Stimulated activated memory B cell treated with anti-CD40 and anti-IgM and Interleukin-4, amounts not matched to agents 10 μg/mL and 1 μg/mL and 100 μg/mL, for 72 hours (primary cell): ENCODE measurements at regions not wholly inside any gene's neighbourhood (a gene's known extent, or its start where the extent isn't known, plus 50 kb on each side); places are given as distances from the start of the nearest gene placed in this dataset.
"Not testable (repeated sequence)": the region's sequence is repeated elsewhere in the genome, so short reads cannot be mapped to it uniquely, and the experiment has no call there.

ENCODE experiments used
- ATAC-seq: fragments of 150-1000 bp; cut with Tn5 transposase; 2 replicates; pipeline ENCODE4 v1.10.0; 2021
- H3K27ac Mint-ChIP-seq: one replicate; pipeline ENCODE4 v1.8.0; 2022; ENCODE audit warnings: mild to moderate bottlenecking, mixed read lengths
- H3K27me3 Mint-ChIP-seq: one replicate; pipeline ENCODE4 v1.8.0; 2022; ENCODE audit warnings: mixed read lengths
- H3K36me3 Mint-ChIP-seq: one replicate; pipeline ENCODE4 v1.8.0; 2022; ENCODE audit warnings: mixed read lengths
- H3K4me1 Mint-ChIP-seq: one replicate; pipeline ENCODE4 v1.8.0; 2022; ENCODE audit warnings: mixed read lengths
- H3K4me3 Mint-ChIP-seq: one replicate; pipeline ENCODE4 v1.8.0; 2022; ENCODE audit warnings: mild to moderate bottlenecking, moderate library complexity, mixed read lengths
- H3K9me3 Mint-ChIP-seq: one replicate; pipeline ENCODE4 v1.8.0; 2022; ENCODE audit warnings: mixed read lengths

DNA sequence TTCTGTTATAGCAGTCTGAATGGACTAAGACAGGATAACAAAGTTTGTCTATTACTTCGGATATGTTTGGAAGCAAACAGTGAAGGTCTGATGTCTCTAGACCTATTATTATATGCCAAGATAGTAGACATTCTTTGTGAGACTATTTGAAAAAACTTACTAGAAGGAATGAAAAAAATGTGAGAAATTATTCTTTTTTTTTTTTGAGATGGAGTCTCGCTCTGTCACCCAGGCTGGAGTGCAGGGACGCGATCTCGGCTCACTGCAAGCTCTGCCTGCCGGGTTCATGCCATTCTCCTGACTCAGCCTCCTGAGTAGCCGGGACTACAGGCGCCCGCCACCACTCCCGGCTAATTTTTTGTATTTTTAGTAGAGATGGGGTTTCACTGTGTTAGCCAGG, 690.7 kb upstream of the SLC35B3 start:
- not testable (repeated sequence) for H3K4me1 Mint-ChIP-seq, H3K9me3 Mint-ChIP-seq, H3K27ac Mint-ChIP-seq, H3K27me3 Mint-ChIP-seq, H3K4me3 Mint-ChIP-seq, ATAC-seq, H3K36me3 Mint-ChIP-seq

DNA sequence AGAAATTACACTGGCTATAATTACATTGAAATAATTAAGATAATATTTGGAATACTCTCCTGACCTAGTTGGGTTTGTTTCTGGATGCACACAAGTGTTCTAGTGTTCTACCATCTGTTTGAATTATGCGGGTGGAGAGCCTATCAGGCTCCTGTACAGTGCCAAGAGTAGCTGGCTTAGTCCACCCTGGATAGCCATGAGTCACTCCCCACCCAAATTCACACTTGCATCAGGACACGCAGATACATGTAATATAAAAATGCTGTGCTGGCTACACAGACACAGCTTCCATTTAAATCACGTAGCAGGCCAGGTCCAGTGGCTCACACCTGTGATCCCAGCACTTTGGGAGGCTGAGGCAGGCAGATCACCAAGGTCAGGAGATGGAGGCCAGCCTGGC, 686.2 kb upstream of the SLC35B3 start:
- Mint-ChIP-seq H3K27me3 (no peaks in the 10 kb centered on the region), H3K27ac (no peak overlapping the region), H3K4me1 (no peaks in the 10 kb centered on the region), H3K36me3 (no peaks in the 10 kb centered on the region), H3K9me3 (no peaks in the 10 kb centered on the region), H3K4me3 (no peak overlapping the region)
- ATAC-seq = no peak

DNA sequence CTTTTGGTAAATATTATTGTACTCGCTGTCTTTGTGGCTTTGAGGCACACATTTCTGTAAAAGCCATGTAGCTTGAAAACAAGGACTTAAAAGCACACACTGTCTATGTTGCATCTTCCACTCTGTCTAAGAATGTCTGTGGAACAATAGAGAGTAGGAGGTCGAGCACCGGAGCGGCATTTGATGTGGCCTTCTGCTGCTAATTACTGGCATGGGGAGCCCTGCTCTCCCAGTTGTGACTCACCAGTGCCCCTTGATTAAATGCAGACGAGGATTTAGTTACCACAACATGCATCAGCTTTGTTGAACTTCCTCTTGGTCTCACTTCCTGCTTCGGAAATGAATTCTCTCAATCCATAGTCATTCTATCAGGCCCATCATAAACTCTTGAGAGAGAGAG, 680.7 kb upstream of the SLC35B3 start:
- Mint-ChIP-seq H3K27ac (no peak overlapping the region), H3K4me3 (no peak overlapping the region), H3K4me1 (no peaks in the 10 kb centered on the region), H3K36me3 (no peaks in the 10 kb centered on the region), H3K27me3 (no peaks in the 10 kb centered on the region), H3K9me3 (peaks cover 3% of the 10 kb centered on the region)
- ATAC-seq = no peak

GRCh38 chr6:9112544-9112943, 677.2 kb upstream of the SLC35B3 start:
- peaks cover 3% of the 10 kb centered on the region for H3K9me3 Mint-ChIP-seq
- no peak overlapping the region for H3K4me3 Mint-ChIP-seq
- H3K4me1 Mint-ChIP-seq = no peaks in the 10 kb centered on the region
- H3K36me3 Mint-ChIP-seq = no peaks in the 10 kb centered on the region
- ATAC-seq = no peak
- H3K27ac Mint-ChIP-seq = no peak overlapping the region
- H3K27me3 Mint-ChIP-seq = no peaks in the 10 kb centered on the region

- Mint-ChIP-seq H3K27ac (no peak overlapping the region), H3K4me1 (no peaks in the 10 kb centered on the region), H3K27me3 (no peaks in the 10 kb centered on the region), H3K9me3 (peaks cover 5% of the 10 kb centered on the region), H3K36me3 (no peaks in the 10 kb centered on the region), H3K4me3 (no peak overlapping the region)
- no peak for ATAC-seq
These were observed 668.7 kb upstream of the SLC35B3 start for GRCh38 chr6:9103876-9104521.

- Mint-ChIP-seq H3K27ac (no peak overlapping the region), H3K4me1 (no peaks in the 10 kb centered on the region), H3K36me3 (no peaks in the 10 kb centered on the region), H3K27me3 (no peaks in the 10 kb centered on the region), H3K4me3 (no peak overlapping the region), H3K9me3 (peaks cover 5% of the 10 kb centered on the region)
- ATAC-seq = no peak
These were observed 666.6 kb upstream of the SLC35B3 start for GRCh38 chr6:9101920-9102319.

DNA sequence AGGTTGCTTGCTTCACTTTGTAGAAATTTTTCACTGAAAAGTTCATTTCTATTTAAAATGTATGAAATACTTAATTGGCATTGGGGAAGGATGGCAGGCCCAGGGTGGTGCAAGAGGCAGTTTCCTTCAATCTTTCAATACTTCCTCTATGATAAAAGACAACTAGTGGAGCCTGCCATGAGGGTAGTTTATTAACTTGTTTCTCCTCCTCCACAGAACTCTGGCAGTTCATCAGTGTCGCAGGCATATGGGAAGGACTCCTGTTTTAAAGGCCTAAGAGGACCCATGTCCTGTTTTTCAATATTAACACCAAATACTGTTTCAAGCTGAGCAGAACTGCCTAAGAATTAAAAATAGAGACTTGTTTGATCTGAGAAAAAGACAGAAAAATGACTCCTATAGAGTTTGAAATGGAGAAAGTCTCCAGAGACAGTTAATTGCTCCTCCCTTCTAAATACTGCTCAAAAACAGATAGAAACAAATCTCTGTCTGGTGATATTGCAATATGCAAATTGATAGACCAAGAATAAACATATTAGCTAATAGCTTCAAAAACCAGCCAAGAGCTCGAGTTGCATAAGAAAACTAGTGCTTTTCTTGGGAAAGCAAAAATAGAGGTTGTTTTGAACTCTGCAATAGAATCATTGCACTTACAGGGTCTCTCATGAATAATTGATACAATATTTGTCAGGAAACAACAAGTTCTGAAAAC, 665.7 kb upstream of the SLC35B3 start:
- Mint-ChIP-seq H3K27ac (no peak overlapping the region), H3K27me3 (no peaks in the 10 kb centered on the region), H3K36me3 (no peaks in the 10 kb centered on the region), H3K4me1 (no peaks in the 10 kb centered on the region), H3K9me3 (peaks cover 5% of the 10 kb centered on the region), H3K4me3 (no peak overlapping the region)
- ATAC-seq = no peak

GRCh38 chr6:9095729-9096128, 660.4 kb upstream of the SLC35B3 start:
- no peaks in the 10 kb centered on the region for H3K4me1 Mint-ChIP-seq
- no peak overlapping the region for H3K4me3 Mint-ChIP-seq
- peaks cover 5% of the 10 kb centered on the region for H3K9me3 Mint-ChIP-seq
- no peaks in the 10 kb centered on the region for H3K27me3 Mint-ChIP-seq
- no peak for ATAC-seq
- H3K27ac Mint-ChIP-seq = no peak overlapping the region
- H3K36me3 Mint-ChIP-seq = no peaks in the 10 kb centered on the region

- H3K27me3 Mint-ChIP-seq = no peaks in the 10 kb centered on the region
- H3K4me3 Mint-ChIP-seq = no peak overlapping the region
- no peaks in the 10 kb centered on the region for H3K36me3 Mint-ChIP-seq
- H3K27ac Mint-ChIP-seq = no peak overlapping the region
- no peaks in the 10 kb centered on the region for H3K4me1 Mint-ChIP-seq
- no peak for ATAC-seq
- no peaks in the 10 kb centered on the region for H3K9me3 Mint-ChIP-seq
These were observed 659.8 kb upstream of the SLC35B3 start for GRCh38 chr6:9095137-9095536.

DNA sequence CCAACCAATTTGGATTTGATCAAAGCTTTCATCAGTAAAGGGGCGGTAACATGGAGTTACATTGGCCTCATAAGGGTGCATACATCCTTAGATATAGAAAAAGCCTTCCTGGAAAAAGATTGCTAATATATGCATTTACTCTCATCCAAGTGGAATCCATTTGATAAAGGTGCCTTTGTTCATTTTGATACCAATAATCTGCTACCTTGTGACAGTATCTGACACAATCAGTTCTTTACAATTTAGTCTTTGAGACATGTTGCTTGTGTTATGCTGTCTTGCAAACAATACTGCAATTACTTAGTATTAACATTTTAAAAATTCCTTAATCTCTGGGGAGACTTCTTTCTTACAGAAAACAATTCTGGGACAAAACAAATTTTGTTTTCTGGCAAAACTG, 654.4 kb upstream of the SLC35B3 start:
- Mint-ChIP-seq H3K27me3 (no peaks in the 10 kb centered on the region), H3K27ac (no peak overlapping the region), H3K36me3 (no peaks in the 10 kb centered on the region), H3K9me3 (no peaks in the 10 kb centered on the region), H3K4me1 (no peaks in the 10 kb centered on the region), H3K4me3 (no peak overlapping the region)
- ATAC-seq = no peak

- Mint-ChIP-seq H3K9me3 (no peaks in the 10 kb centered on the region), H3K27me3 (no peaks in the 10 kb centered on the region), H3K36me3 (no peaks in the 10 kb centered on the region), H3K4me3 (no peak overlapping the region), H3K27ac (no peak overlapping the region), H3K4me1 (no peaks in the 10 kb centered on the region)
- ATAC-seq = no peak
These were observed 652.1 kb upstream of the SLC35B3 start for GRCh38 chr6:9087470-9087869.

GRCh38 chr6:9086331-9086730, 651.0 kb upstream of the SLC35B3 start:
- Mint-ChIP-seq H3K4me3 (no peak overlapping the region), H3K27ac (no peak overlapping the region)
- no peak for ATAC-seq

GRCh38 chr6:9085709-9086070, 650.3 kb upstream of the SLC35B3 start:
- Mint-ChIP-seq H3K4me3 (no peak overlapping the region), H3K9me3 (no peaks in the 10 kb centered on the region), H3K4me1 (no peaks in the 10 kb centered on the region), H3K27me3 (no peaks in the 10 kb centered on the region), H3K36me3 (no peaks in the 10 kb centered on the region), H3K27ac (no peak overlapping the region)
- no peak for ATAC-seq

More at GRCh38 chr6:9086331-9086730, 651.0 kb upstream of the SLC35B3 start:
- H3K9me3 Mint-ChIP-seq = no peaks in the 10 kb centered on the region
- H3K27me3 Mint-ChIP-seq = no peaks in the 10 kb centered on the region
- H3K36me3 Mint-ChIP-seq = no peaks in the 10 kb centered on the region
- H3K4me1 Mint-ChIP-seq = no peaks in the 10 kb centered on the region

DNA sequence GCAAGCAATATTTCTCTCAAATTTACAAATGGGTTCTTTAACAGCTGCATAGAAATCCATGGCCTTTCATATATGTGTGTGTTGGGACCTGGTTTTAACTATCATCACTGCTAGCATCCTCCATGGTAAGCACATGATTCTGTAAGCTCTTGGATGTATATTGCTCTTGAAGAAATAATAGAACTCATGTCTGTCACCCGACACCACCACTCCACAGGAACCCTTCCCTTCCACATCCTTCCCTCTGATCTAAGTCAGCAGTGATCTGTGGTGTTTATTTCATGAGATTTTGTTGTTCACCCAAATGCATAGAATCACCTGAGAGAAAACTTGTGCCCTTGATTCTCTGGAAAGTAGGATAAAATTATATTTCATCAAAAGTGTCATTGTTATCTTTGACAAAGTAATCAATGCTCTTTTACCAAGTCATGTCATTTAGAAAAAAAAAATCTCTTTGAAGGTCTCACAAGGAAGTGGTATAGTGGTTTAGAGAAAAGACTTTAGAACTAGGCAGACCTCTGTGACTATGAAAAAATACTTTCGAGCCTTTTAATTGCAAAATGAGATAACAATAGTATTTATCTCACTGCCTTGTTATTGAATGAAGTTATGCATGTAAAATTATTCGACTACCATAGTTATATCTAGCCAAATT, 649.8 kb upstream of the SLC35B3 start:
- Mint-ChIP-seq H3K4me3 (no peak overlapping the region), H3K4me1 (no peaks in the 10 kb centered on the region), H3K27ac (no peak overlapping the region), H3K27me3 (no peaks in the 10 kb centered on the region), H3K36me3 (no peaks in the 10 kb centered on the region), H3K9me3 (no peaks in the 10 kb centered on the region)
- no peak for ATAC-seq

DNA sequence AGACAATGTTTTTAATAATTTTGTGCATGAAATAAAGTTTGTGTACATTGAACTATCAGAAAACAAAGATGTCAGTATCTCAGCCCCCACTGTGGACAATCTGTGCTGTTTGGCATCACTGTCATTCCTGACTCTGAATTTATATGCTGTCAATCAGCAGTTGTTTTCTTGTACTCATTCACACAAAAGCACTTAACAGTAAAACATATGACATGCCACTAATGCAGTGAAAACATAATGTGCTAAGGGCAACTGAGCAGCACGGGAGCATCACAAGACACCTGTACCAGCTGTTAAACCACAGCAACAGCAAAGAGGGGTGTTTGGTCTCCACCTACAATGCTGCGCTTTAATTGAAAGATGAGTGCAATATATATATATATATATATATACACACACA, 647.8 kb upstream of the SLC35B3 start:
- Mint-ChIP-seq H3K4me1 (no peaks in the 10 kb centered on the region), H3K36me3 (no peaks in the 10 kb centered on the region), H3K27ac (no peak overlapping the region), H3K9me3 (no peaks in the 10 kb centered on the region), H3K4me3 (no peak overlapping the region), H3K27me3 (no peaks in the 10 kb centered on the region)
- no peak for ATAC-seq

DNA sequence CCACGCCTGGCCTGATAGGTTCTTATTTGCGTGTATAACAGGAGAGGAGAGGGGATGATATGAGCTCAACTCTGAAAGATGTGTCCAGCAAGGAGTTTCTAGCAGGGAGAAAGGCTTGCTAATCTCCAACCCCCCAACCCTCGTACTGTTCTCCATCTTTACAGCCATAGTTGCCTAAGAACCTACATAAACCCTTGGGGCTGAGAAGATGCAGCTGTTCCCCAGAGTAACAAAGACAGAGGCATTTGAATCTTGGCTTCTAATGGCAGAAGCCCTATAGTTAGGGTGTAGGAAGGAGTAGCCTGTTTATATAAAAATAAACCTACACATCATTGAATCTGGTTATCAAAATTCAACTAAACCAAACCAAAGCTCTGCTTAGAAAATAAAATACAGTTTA, 631.4 kb upstream of the SLC35B3 start:
- Mint-ChIP-seq H3K9me3 (peaks cover 2% of the 10 kb centered on the region), H3K4me1 (no peaks in the 10 kb centered on the region), H3K4me3 (no peak overlapping the region), H3K36me3 (no peaks in the 10 kb centered on the region), H3K27ac (no peak overlapping the region), H3K27me3 (no peaks in the 10 kb centered on the region)
- ATAC-seq = no peak
